H1 (cell line): ENCODE measurements at regions not wholly inside any gene's neighbourhood (a gene's known extent, or its start where the extent isn't known, plus 50 kb on each side); places are given as distances from the start of the nearest gene placed in this dataset.

Experiments used
- CTCF ChIA-PET: fragments of 300-600 bp; sonication (Branson Sonifier 250); formaldehyde crosslinking; loops from one replicate; lab custom pipeline; 2021; ENCODE audit not compliant: partially characterized antibody; lab: Charles Lee
- POLR2A ChIA-PET: fragments of 300-600 bp; sonication (Branson Sonifier 250); formaldehyde crosslinking; loops from one replicate; lab custom pipeline; 2021; ENCODE audit warnings: inconsistent platforms; ENCODE audit not compliant: partially characterized antibody; lab: Charles Lee
- DNase-seq, 2 experiments: peaks; one replicate each; pipeline versions ENCODE4 v3.0.0 to v3.0.0-alpha.2; 2010 to 2022; ENCODE audit warnings: low spot score in 2 of 2, low read depth in 1 of 2, mixed read lengths in 1 of 2
- FAIRE-seq: peaks from 2 replicates; lab custom pipeline; 2011; peaks lifted over from hg19 to GRCh38; lab: Jason Lieb, UNC
- H2AFZ ChIP-seq: 2 replicates; pipeline ENCODE4 v1.8.1; 2012; ENCODE audit warnings: low read length, inconsistent platforms
- H2AK5ac ChIP-seq: 2 replicates; pipeline ENCODE4 v1.6.1; 2013; ENCODE audit warnings: low read depth, low read length
- H2BK120ac ChIP-seq: replicated peaks from 2 replicates; pipeline ENCODE3; 2013; ENCODE audit warnings: low read depth, low read length, inconsistent platforms
- H2BK12ac ChIP-seq: 2 replicates; pipeline ENCODE4 v1.6.1; 2013; ENCODE audit warnings: low read depth, low read length
- H2BK15ac ChIP-seq: 2 replicates; pipeline ENCODE4 v1.6.1; 2013; ENCODE audit warnings: low read length
- H2BK20ac ChIP-seq: 2 replicates; pipeline ENCODE4 v1.6.1; 2013; ENCODE audit warnings: low read length
- H2BK5ac ChIP-seq: 2 replicates; pipeline ENCODE4 v1.6.1; 2013; ENCODE audit warnings: low read depth, low read length
- H3K14ac ChIP-seq: 2 replicates; pipeline ENCODE4 v1.6.1; 2013; ENCODE audit warnings: inconsistent platforms; ENCODE audit not compliant: insufficient read length
- H3K18ac ChIP-seq: 2 replicates; pipeline ENCODE4 v1.6.1; 2013; ENCODE audit warnings: low read length; ENCODE audit errors: extremely low read depth
- H3K23ac ChIP-seq: 2 replicates; pipeline ENCODE4 v1.6.1; 2013; ENCODE audit warnings: inconsistent platforms; ENCODE audit not compliant: insufficient read length
- H3K23me2 ChIP-seq: 2 replicates; pipeline ENCODE4 v1.6.1; 2013; ENCODE audit warnings: low read depth, low read length
- H3K27ac ChIP-seq: 2 replicates; pipeline ENCODE4 v1.6.1; 2011; ENCODE audit warnings: low read depth, low read length, inconsistent platforms
- H3K27me3 ChIP-seq, 4 experiments: replicated peaks in 1 of 4; 1 replicate in 1 of 4; 2 replicates in 3 of 4; pipeline versions ENCODE4 v1.6.1 to v1.8.1; 2011 to 2013; ENCODE audit warnings: low read length in 3 of 4, mild to moderate bottlenecking in 3 of 4, inconsistent platforms in 2 of 4, mixed read lengths in 2 of 4, moderate library complexity in 1 of 4; ENCODE audit not compliant: control insufficient read depth in 3 of 4, insufficient read depth in 3 of 4; ENCODE audit errors: extremely low read depth in 1 of 4
- H3K36me3 ChIP-seq, 4 experiments: 2 replicates each; pipeline versions ENCODE4 v1.6.1 to v1.8.1; 2011 to 2013; ENCODE audit warnings: mild to moderate bottlenecking in 4 of 4, low read length in 3 of 4, moderate library complexity in 2 of 4, control low read depth in 1 of 4, inconsistent platforms in 1 of 4; ENCODE audit not compliant: insufficient read depth in 4 of 4, control insufficient read depth in 2 of 4
- H3K4ac ChIP-seq: replicated peaks from 2 replicates; pipeline ENCODE3; 2013; ENCODE audit warnings: low read length, low read depth, mixed read lengths, inconsistent platforms; ENCODE audit not compliant: insufficient read length
- H3K4me1 ChIP-seq, 4 experiments: replicated peaks in 1 of 4; 1 replicate in 1 of 4; 2 replicates in 3 of 4; pipeline versions ENCODE4 v1.6.1 to v1.8.1; 2011 to 2013; ENCODE audit warnings: low read length in 3 of 4, inconsistent platforms in 2 of 4, mixed read lengths in 1 of 4; ENCODE audit not compliant: insufficient read depth in 4 of 4, control insufficient read depth in 3 of 4
- H3K4me2 ChIP-seq, 2 experiments: 2 replicates each; pipeline versions ENCODE4 v1.6.1 to v1.8.1; 2011 to 2013; ENCODE audit warnings: low read depth in 2 of 2, low read length in 2 of 2, control low read depth in 1 of 2, inconsistent platforms in 1 of 2, mild to moderate bottlenecking in 1 of 2; ENCODE audit not compliant: insufficient read depth in 1 of 2
- H3K4me3 ChIP-seq, 4 experiments: fragments of 200-600, 300-600 bp in 1 of 4; sonication (generic), shearing (Covaris generic), sonication (Bioruptor Twin) in 1 of 4; 2 replicates each; pipeline versions ENCODE4 v1.5.1 to v1.8.1; 2011 to 2016; ENCODE audit warnings: low read length in 4 of 4, low read depth in 3 of 4, control low read depth in 2 of 4, inconsistent platforms in 2 of 4, mild to moderate bottlenecking in 2 of 4, mixed read lengths in 1 of 4, moderate library complexity in 1 of 4; ENCODE audit not compliant: insufficient read depth in 2 of 4; ENCODE audit errors: extremely low read depth in 1 of 4
- H3K56ac ChIP-seq: replicated peaks from 2 replicates; pipeline ENCODE3; 2013; ENCODE audit warnings: low read depth, mild to moderate bottlenecking, mixed read lengths, low read length, inconsistent platforms; ENCODE audit not compliant: insufficient read length
- H3K79me1 ChIP-seq: 2 replicates; pipeline ENCODE4 v1.6.1; 2013; ENCODE audit warnings: low read depth, low read length, control low read depth
- H3K79me2 ChIP-seq, 2 experiments: 2 replicates each; pipeline versions ENCODE4 v1.6.1 to v1.8.1; 2012 to 2013; ENCODE audit warnings: low read length in 2 of 2, mild to moderate bottlenecking in 2 of 2, inconsistent platforms in 1 of 2; ENCODE audit not compliant: insufficient read depth in 2 of 2, control insufficient read depth in 1 of 2
- H3K9ac ChIP-seq, 4 experiments: replicated peaks in 1 of 4; 1 replicate in 1 of 4; 2 replicates in 3 of 4; pipeline versions ENCODE4 v1.6.1 to v1.8.1; 2011 to 2013; ENCODE audit warnings: low read depth in 3 of 4, low read length in 3 of 4, control low read depth in 2 of 4, mild to moderate bottlenecking in 2 of 4, moderate library complexity in 2 of 4, inconsistent platforms in 1 of 4; ENCODE audit errors: extremely low read depth in 1 of 4
- H3K9me3 ChIP-seq, 2 experiments: 2 replicates each; pipeline versions ENCODE4 v1.6.1 to v1.8.1; 2012 to 2013; ENCODE audit warnings: mild to moderate bottlenecking in 2 of 2, moderate library complexity in 2 of 2, control low read depth in 1 of 2, inconsistent platforms in 1 of 2, low read depth in 1 of 2, low read length in 1 of 2, mixed read lengths in 1 of 2; ENCODE audit not compliant: insufficient read depth in 2 of 2
- H4K20me1 ChIP-seq, 2 experiments: replicated peaks in 1 of 2; 2 replicates each; pipeline versions ENCODE3 to v1.8.1; 2011 to 2013; ENCODE audit warnings: inconsistent platforms in 2 of 2, low read length in 2 of 2, mild to moderate bottlenecking in 1 of 2; ENCODE audit not compliant: insufficient read depth in 2 of 2, control insufficient read depth in 1 of 2
- H4K5ac ChIP-seq: 2 replicates; pipeline ENCODE4 v1.6.1; 2013; ENCODE audit warnings: low read length, low read depth, mixed read lengths, inconsistent platforms; ENCODE audit not compliant: insufficient read length
- H4K8ac ChIP-seq: 2 replicates; pipeline ENCODE4 v1.8.0; 2013; ENCODE audit warnings: mild to moderate bottlenecking, moderate library complexity, low read length, inconsistent platforms; ENCODE audit not compliant: insufficient read depth; ENCODE audit errors: extremely low read depth
- H4K91ac ChIP-seq: replicated peaks from 2 replicates; pipeline ENCODE3; 2013; ENCODE audit warnings: low read length, mixed read lengths, inconsistent platforms; ENCODE audit not compliant: insufficient read length
- KDM5A ChIP-seq: fragments of 200-600 bp; IDR thresholded peaks from 2 replicates; pipeline ENCODE4 v1.7.1; 2012; ENCODE audit warnings: mild to moderate bottlenecking, low read length, inconsistent platforms, mixed read lengths
- RBBP5 ChIP-seq: IDR thresholded peaks from 2 replicates; pipeline ENCODE4 v1.7.1; 2012; ENCODE audit warnings: low read depth, mild to moderate bottlenecking, inconsistent platforms, low read length, moderate library complexity, borderline replicate concordance
- TBP ChIP-seq: IDR thresholded peaks from 2 replicates; pipeline ENCODE4 v1.6.1; 2011; ENCODE audit warnings: low read depth, low read length, improper control_type of control experiment
- WGBS, 2 experiments: shearing (Covaris generic) in 1 of 2; methylation state at CpG; one replicate each; pipeline versions ENCODE4 v1.1.6 to v1.1.7; 2013 to 2015; ENCODE audit warnings: low lambda C conversion rate in 2 of 2, mixed read lengths in 2 of 2, inconsistent platforms in 1 of 2, low coverage in 1 of 2, missing lambda C conversion rate in 1 of 2; ENCODE audit not compliant: insufficient replicate concordance in 2 of 2, insufficient coverage in 1 of 2, insufficient read length in 1 of 2; ENCODE audit errors: extremely low coverage in 1 of 2, missing lambda C conversion rate in 1 of 2; 5-methylcytosine and 5-hydroxymethylcytosine counted together
- TF ChIP-seq, protein P1 (sequence below): IDR thresholded peaks from 2 replicates; pipeline ENCODE4 v1.6.1; 2012; ENCODE audit warnings: low read length, inconsistent platforms

- no peak overlapping the region for H3K27ac ChIP-seq
- H2BK120ac ChIP-seq = no peak overlapping the region
- no peak overlapping the region for H3K9ac ChIP-seq
- H4K5ac ChIP-seq = no peak overlapping the region
- no peaks in the 10 kb centered on the region for H4K20me1 ChIP-seq
- no peaks in the 10 kb centered on the region for H3K23me2 ChIP-seq
- H3K9me3 ChIP-seq = no peaks in the 10 kb centered on the region
- DNase-seq (no peak), FAIRE-seq (no peak)
- no peak overlapping the region for H2BK12ac ChIP-seq
- no peak overlapping the region for H2AFZ ChIP-seq
- H3K27me3 ChIP-seq = no peaks in the 10 kb centered on the region
- no peaks in the 10 kb centered on the region for H3K36me3 ChIP-seq
- H2BK5ac ChIP-seq = no peak overlapping the region
- no peak overlapping the region for H2BK15ac ChIP-seq
- no peaks in the 10 kb centered on the region for H3K79me2 ChIP-seq
- H3K4ac ChIP-seq = no peak overlapping the region
- H3K4me3 ChIP-seq = no peak overlapping the region
- no peak overlapping the region for H3K56ac ChIP-seq
- POLR2A ChIA-PET = no interaction called here
- H2AK5ac ChIP-seq = no peak overlapping the region
- H3K23ac ChIP-seq = no peak overlapping the region
- no peaks in the 10 kb centered on the region for H3K4me1 ChIP-seq
- CTCF ChIA-PET = interaction anchor here (1.0 to 1.4 kb wide), 2 partner anchors 14 to 19 kb away, joined by 3 read pairs; no protein-coding TSS in a partner anchor
- H2BK20ac ChIP-seq = no peak overlapping the region
- no peak overlapping the region for H4K91ac ChIP-seq
- no peak overlapping the region for H3K14ac ChIP-seq
- no peaks in the 10 kb centered on the region for H3K79me1 ChIP-seq
- no peak overlapping the region for H3K18ac ChIP-seq
- no peak overlapping the region for H4K8ac ChIP-seq
- H3K4me2 ChIP-seq = no peak overlapping the region
- WGBS, 2 experiments = 91% methylated on average over 1 of the region's 1 CpG; no CpG with 5 or more reads in 1 of the 2 experiments
- no peak for TF ChIP-seq KDM5A
- TF ChIP-seq, protein P1, sequence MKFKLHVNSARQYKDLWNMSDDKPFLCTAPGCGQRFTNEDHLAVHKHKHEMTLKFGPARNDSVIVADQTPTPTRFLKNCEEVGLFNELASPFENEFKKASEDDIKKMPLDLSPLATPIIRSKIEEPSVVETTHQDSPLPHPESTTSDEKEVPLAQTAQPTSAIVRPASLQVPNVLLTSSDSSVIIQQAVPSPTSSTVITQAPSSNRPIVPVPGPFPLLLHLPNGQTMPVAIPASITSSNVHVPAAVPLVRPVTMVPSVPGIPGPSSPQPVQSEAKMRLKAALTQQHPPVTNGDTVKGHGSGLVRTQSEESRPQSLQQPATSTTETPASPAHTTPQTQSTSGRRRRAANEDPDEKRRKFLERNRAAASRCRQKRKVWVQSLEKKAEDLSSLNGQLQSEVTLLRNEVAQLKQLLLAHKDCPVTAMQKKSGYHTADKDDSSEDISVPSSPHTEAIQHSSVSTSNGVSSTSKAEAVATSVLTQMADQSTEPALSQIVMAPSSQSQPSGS = no peak
- no peak for TF ChIP-seq RBBP5
- TF ChIP-seq TBP = no peak
Measured at GRCh38 chr11:11772865-11773515, 68.8 kb upstream of the USP47 start.
